HK-2 (cell line): ENCODE measurements at regions not wholly inside any gene's neighbourhood (a gene's known extent, or its start where the extent isn't known, plus 50 kb on each side); places are given as distances from the start of the nearest gene placed in this dataset.

Experiments
- DNase-seq: peaks from one replicate; pipeline ENCODE4 v3.0.0-alpha.2; 2018; ENCODE audit not compliant: unreplicated experiment

- no peak for DNase-seq
Measured at GRCh38 chr2:107558295-107558694, 268.4 kb upstream of the RGPD4 start.

GRCh38 chr2:107569496-107569895 is 257.2 kb upstream of the RGPD4 start:
- DNase-seq, result no peak

GRCh38 chr2:107570876-107571275 is 255.8 kb upstream of the RGPD4 start:
- no peak for DNase-seq

GRCh38 chr2:107572890-107573289 is 253.8 kb upstream of the RGPD4 start:
- DNase-seq, result peak; percentile 18

- no peak for DNase-seq
Measured at GRCh38 chr2:107576991-107577390, 249.7 kb upstream of the RGPD4 start.

GRCh38 chr2:107582487-107582886 is 244.2 kb upstream of the RGPD4 start:
- DNase-seq, result no peak

GRCh38 chr2:107584577-107584976 is 242.1 kb upstream of the RGPD4 start:
- no peak for DNase-seq

- DNase-seq, result no peak
Measured at GRCh38 chr2:107585851-107586250, 240.8 kb upstream of the RGPD4 start.

- DNase-seq, result no peak
Measured at GRCh38 chr2:107588181-107588580, 238.5 kb upstream of the RGPD4 start.

- DNase-seq, result no peak
Measured at GRCh38 chr2:107589079-107589491, 237.6 kb upstream of the RGPD4 start.

- DNase-seq, result no peak
Measured at GRCh38 chr2:107591561-107592279, 235.0 kb upstream of the RGPD4 start.

- DNase-seq, result no peak
Measured at GRCh38 chr2:107592280-107592624, 234.4 kb upstream of the RGPD4 start.

GRCh38 chr2:107595285-107595684 is 231.4 kb upstream of the RGPD4 start:
- DNase-seq, result no peak

GRCh38 chr2:107595749-107596148 is 230.9 kb upstream of the RGPD4 start:
- DNase-seq, result no peak

GRCh38 chr2:107597507-107597906 is 229.2 kb upstream of the RGPD4 start:
- DNase-seq, result no peak

GRCh38 chr2:107602801-107603200 is 223.9 kb upstream of the RGPD4 start:
- no peak for DNase-seq

GRCh38 chr2:107607054-107607453 is 219.6 kb upstream of the RGPD4 start:
- no peak for DNase-seq

- DNase-seq, result no peak
Measured at GRCh38 chr2:107607473-107607872, 219.2 kb upstream of the RGPD4 start.

- DNase-seq, result no peak
Measured at GRCh38 chr2:107615039-107615438, 211.7 kb upstream of the RGPD4 start.

GRCh38 chr2:107618769-107619168 is 207.9 kb upstream of the RGPD4 start:
- DNase-seq, result no peak

GRCh38 chr2:107621186-107622165 is 205.2 kb upstream of the RGPD4 start:
- no peak for DNase-seq

- DNase-seq, result no peak
Measured at GRCh38 chr2:107622741-107623310, 203.9 kb upstream of the RGPD4 start.

GRCh38 chr2:107625982-107626381 is 200.7 kb upstream of the RGPD4 start:
- DNase-seq, result no peak
